K562 (cell line): ENCODE measurements at regions not wholly inside any gene's neighbourhood (a gene's known extent, or its start where the extent isn't known, plus 50 kb on each side); places are given as distances from the start of the nearest gene placed in this dataset.

ENCODE experiments used
- ATF2 ChIP-seq: sonication (generic); formaldehyde crosslinking; IDR thresholded peaks from 2 replicates; pipeline ENCODE4 v1.8.1; 2022; ENCODE audit warnings: missing genetic modification reagents
- CBFB ChIP-seq: sonication (generic); formaldehyde crosslinking; IDR thresholded peaks from 2 replicates; pipeline ENCODE4 v1.4.0; 2020; ENCODE audit warnings: mild to moderate bottlenecking, missing genetic modification reagents
- CTCF ChIP-seq, 3 experiments: IDR thresholded peaks in 2 of 3; conservative IDR thresholded peaks in 1 of 3; 2 replicates each; pipeline ENCODE4 v1.5.1; 2011 to 2012; ENCODE audit warnings: low read length in 3 of 3, mild to moderate bottlenecking in 3 of 3, control low read depth in 2 of 3, improper control_type of control experiment in 1 of 3, inconsistent platforms in 1 of 3, low read depth in 1 of 3, mixed read lengths in 1 of 3, moderate library complexity in 1 of 3; ENCODE audit not compliant: insufficient read depth in 2 of 3
- ETV6 ChIP-seq, 3 experiments: fragments of 150-350 bp in 1 of 3; sonication (generic) in 1 of 3; formaldehyde crosslinking in 1 of 3; IDR thresholded peaks; 2 replicates each; pipeline versions ENCODE4 v1.6.1 to v1.8.0; 2014 to 2022; ENCODE audit warnings: borderline replicate concordance in 2 of 3, low read depth in 2 of 3, antibody characterized with exemption in 1 of 3, low read length in 1 of 3, mild to moderate bottlenecking in 1 of 3, missing genetic modification reagents in 1 of 3
- EZH2 ChIP-seq: IDR thresholded peaks from 2 replicates; pipeline ENCODE4 v1.6.1; 2012; ENCODE audit warnings: low read depth, mild to moderate bottlenecking, inconsistent platforms, low read length, borderline replicate concordance
- FOXP4 ChIP-seq: sonication (generic); formaldehyde crosslinking; IDR thresholded peaks from 2 replicates; pipeline ENCODE4 v1.8.0; 2022; ENCODE audit warnings: mild to moderate bottlenecking, missing genetic modification reagents, borderline replicate concordance
- KLF16 ChIP-seq: IDR thresholded peaks from 2 replicates; pipeline ENCODE4 v1.6.1; 2016; ENCODE audit warnings: antibody characterized with exemption
- MXI1 ChIP-seq: IDR thresholded peaks from 2 replicates; pipeline ENCODE4 v1.6.1; 2011; ENCODE audit warnings: low read depth, mild to moderate bottlenecking, improper control_type of control experiment, low read length
- NFRKB ChIP-seq: fragments of 450-650 bp; IDR thresholded peaks from 2 replicates; pipeline ENCODE4 v1.6.1; 2016; ENCODE audit warnings: low read depth
- NRF1 ChIP-seq, 2 experiments: fragments of 450-650 bp; IDR thresholded peaks in 1 of 2; conservative IDR thresholded peaks in 1 of 2; 2 replicates each; pipeline ENCODE4 v1.6.1; 2014; ENCODE audit warnings: mild to moderate bottlenecking in 2 of 2
- TARDBP ChIP-seq: fragments of 450-650 bp; IDR thresholded peaks from 2 replicates; pipeline ENCODE4 v1.6.1; 2016

- TF ChIP-seq MXI1 = no peak
- TF ChIP-seq FOXP4 = no peak
- TF ChIP-seq CTCF (IDR thresholded peaks at IDR 0.05 in 2 of 3, conservative IDR thresholded peaks at IDR 0.05 in 1 of 3; ENCODE audit: insufficient read depth in 2 of 3, low read depth in 1 of 3, low read length in 3 of 3) = no peak
- no peak for TF ChIP-seq NFRKB
- no peak for TF ChIP-seq TARDBP
- TF ChIP-seq ATF2 (CRISPR knock-in tag) = no peak
- no peak for TF ChIP-seq KLF16
- TF ChIP-seq EZH2 = no peak
- no peak for TF ChIP-seq NRF1 (conservative IDR thresholded peaks at IDR 0.05 in 1 of 2, IDR thresholded peaks at IDR 0.05 in 1 of 2)
- TF ChIP-seq ETV6 (IDR thresholded peaks at IDR 0.05; ENCODE audit: borderline replicate concordance in 1 of 2, low read depth in 2 of 2, low read length in 1 of 2) = no peak
- no peak for TF ChIP-seq ETV6 (CRISPR knock-in tag; IDR thresholded peaks at IDR 0.05; ENCODE audit: borderline replicate concordance)
- TF ChIP-seq CBFB (CRISPR knock-in tag) = no peak
These were observed 1231.6 kb upstream of the CELF2 start for GRCh38 chr10:9786101-9786500.
